ENCODE measurements at regions not wholly inside any gene's neighbourhood (a gene's known extent, or its start where the extent isn't known, plus 50 kb on each side); places are given as distances from the start of the nearest gene placed in this dataset.

- TF ChIP-seq CTCF (IDR thresholded peaks at IDR 0.05), result no peak
- TF ChIP-seq EZH2 (IDR thresholded peaks at IDR 0.05), result no peak
- no peak for TF ChIP-seq EZH2phosphoT487 (IDR thresholded peaks at IDR 0.05)
These were observed 91.0 kb upstream of the KBTBD8 start for GRCh38 chr3:66907136-66907535.

All from neural progenitor cell (in vitro differentiated cells).